ENCODE measurements at regions not wholly inside any gene's neighbourhood (a gene's known extent, or its start where the extent isn't known, plus 50 kb on each side); places are given as distances from the start of the nearest gene placed in this dataset.

DNA sequence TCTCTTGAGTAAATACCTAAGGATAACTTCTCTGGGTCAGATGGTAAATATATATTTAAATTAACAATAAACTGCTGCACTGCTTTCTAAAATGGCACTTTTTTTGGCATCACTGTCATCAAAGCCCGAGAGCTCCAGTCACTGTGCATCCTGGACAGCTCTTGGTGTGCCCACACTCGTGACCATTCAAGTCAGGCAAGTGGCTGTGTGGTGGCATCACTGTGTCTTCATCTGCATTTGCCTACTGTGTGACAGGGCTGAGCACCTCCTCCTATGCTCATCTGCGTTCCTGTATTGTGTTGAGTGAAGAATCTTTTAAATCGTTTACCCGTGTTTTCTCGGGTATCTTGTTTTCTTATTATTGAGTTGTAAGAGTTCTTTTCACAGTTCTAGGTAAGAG, 568.1 kb upstream of the SALL3 start:
- FAIRE-seq, result no peak

More for the DNA sequence above, 568.1 kb upstream of the SALL3 start:
- in situ Hi-C loops (cut with HindIII; ENCODE audit: extremely low pct_ligation_motif_present, low pct_unique_long_range_greater_than_20kb) (no loop called here), intact Hi-C loops (cut with micrococcal nuclease; ENCODE audit: unreplicated experiment) (no loop called here)
- H3K9me3 ChIP-seq (ENCODE audit: low read length), result no peaks in the 10 kb centered on the region
- ATAC-seq (no peak), DNase-seq (ENCODE audit: low spot score) (no peak)
- no peaks in the 10 kb centered on the region for H4K20me1 ChIP-seq (ENCODE audit: insufficient read depth, low read length)
- no TSS peak for BruUV-seq (replicated peaks)
- no peak overlapping the region for H3K9ac ChIP-seq (ENCODE audit: insufficient read depth, low read depth, low read length)
- H3K27ac ChIP-seq (ENCODE audit: extremely low read length, insufficient read depth, low read length), result no peak overlapping the region
- H3K4me1 ChIP-seq (ENCODE audit: insufficient read depth, low read length), result no peaks in the 10 kb centered on the region
- H3K4me3 ChIP-seq (replicated peaks in 1 of 3; ENCODE audit: insufficient read depth in 1 of 3, low read depth in 2 of 3, low read length in 3 of 3), result no peak overlapping the region
- TF ChIP-seq, protein P1, sequence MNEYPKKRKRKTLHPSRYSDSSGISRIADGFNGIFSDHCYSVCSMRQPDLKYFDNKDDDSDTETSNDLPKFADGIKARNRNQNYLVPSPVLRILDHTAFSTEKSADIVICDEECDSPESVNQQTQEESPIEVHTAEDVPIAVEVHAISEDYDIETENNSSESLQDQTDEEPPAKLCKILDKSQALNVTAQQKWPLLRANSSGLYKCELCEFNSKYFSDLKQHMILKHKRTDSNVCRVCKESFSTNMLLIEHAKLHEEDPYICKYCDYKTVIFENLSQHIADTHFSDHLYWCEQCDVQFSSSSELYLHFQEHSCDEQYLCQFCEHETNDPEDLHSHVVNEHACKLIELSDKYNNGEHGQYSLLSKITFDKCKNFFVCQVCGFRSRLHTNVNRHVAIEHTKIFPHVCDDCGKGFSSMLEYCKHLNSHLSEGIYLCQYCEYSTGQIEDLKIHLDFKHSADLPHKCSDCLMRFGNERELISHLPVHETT (CRISPR knock-in tag; conservative IDR thresholded peaks at IDR 0.05), result no peak
- no peak for TF ChIP-seq BORCS8-MEF2B (CRISPR knock-in tag; IDR thresholded peaks at IDR 0.05)
- TF ChIP-seq, protein P2, sequence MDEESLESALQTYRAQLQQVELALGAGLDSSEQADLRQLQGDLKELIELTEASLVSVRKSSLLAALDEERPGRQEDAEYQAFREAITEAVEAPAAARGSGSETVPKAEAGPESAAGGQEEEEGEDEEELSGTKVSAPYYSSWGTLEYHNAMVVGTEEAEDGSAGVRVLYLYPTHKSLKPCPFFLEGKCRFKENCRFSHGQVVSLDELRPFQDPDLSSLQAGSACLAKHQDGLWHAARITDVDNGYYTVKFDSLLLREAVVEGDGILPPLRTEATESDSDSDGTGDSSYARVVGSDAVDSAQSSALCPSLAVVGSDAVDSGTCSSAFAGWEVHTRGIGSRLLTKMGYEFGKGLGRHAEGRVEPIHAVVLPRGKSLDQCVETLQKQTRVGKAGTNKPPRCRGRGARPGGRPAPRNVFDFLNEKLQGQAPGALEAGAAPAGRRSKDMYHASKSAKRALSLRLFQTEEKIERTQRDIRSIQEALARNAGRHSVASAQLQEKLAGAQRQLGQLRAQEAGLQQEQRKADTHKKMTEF (CRISPR knock-in tag; IDR thresholded peaks at IDR 0.05), result no peak
- no peak for TF ChIP-seq FOXP1 (IDR thresholded peaks at IDR 0.05)
- no peak for TF ChIP-seq FOXP1 (CRISPR knock-in tag; IDR thresholded peaks at IDR 0.05)
- no peak for TF ChIP-seq ARID2 (CRISPR knock-in tag; IDR thresholded peaks at IDR 0.05; ENCODE audit: borderline replicate concordance)
- TF ChIP-seq, protein P3, sequence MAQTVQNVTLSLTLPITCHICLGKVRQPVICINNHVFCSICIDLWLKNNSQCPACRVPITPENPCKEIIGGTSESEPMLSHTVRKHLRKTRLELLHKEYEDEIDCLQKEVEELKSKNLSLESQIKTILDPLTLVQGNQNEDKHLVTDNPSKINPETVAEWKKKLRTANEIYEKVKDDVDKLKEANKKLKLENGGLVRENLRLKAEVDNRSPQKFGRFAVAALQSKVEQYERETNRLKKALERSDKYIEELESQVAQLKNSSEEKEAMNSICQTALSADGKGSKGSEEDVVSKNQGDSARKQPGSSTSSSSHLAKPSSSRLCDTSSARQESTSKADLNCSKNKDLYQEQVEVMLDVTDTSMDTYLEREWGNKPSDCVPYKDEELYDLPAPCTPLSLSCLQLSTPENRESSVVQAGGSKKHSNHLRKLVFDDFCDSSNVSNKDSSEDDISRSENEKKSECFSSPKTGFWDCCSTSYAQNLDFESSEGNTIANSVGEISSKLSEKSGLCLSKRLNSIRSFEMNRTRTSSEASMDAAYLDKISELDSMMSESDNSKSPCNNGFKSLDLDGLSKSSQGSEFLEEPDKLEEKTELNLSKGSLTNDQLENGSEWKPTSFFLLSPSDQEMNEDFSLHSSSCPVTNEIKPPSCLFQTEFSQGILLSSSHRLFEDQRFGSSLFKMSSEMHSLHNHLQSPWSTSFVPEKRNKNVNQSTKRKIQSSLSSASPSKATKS (CRISPR knock-in tag; IDR thresholded peaks at IDR 0.05), result no peak
- no peak for TF ChIP-seq PCBP2 (optimal IDR thresholded peaks at IDR 0.05; ENCODE audit: low read depth, low read length, poor library complexity, severe bottlenecking)
- no peak for TF ChIP-seq TBX3 (IDR thresholded peaks at IDR 0.05; ENCODE audit: borderline replicate concordance)
- no peak for TF ChIP-seq JDP2 (CRISPR knock-in tag; IDR thresholded peaks at IDR 0.05; ENCODE audit: borderline replicate concordance)
- no peak for TF ChIP-seq TGIF2 (CRISPR knock-in tag; IDR thresholded peaks at IDR 0.05)
- TF ChIP-seq NR1H2 (CRISPR knock-in tag; IDR thresholded peaks at IDR 0.05; ENCODE audit: borderline replicate concordance, low read depth), result no peak
- no peak for TF ChIP-seq AGO2 (optimal IDR thresholded peaks at IDR 0.05; ENCODE audit: low read depth, low read length)
- no peaks in the 10 kb centered on the region for H3K79me2 ChIP-seq (ENCODE audit: insufficient read depth, low read length)
- 21% methylated on average over 6 of the region's 6 CpGs for WGBS (ENCODE audit: low lambda C conversion rate)
- no peaks in the 10 kb centered on the region for H3K36me3 ChIP-seq (replicated peaks in 1 of 2; ENCODE audit: control insufficient read depth in 1 of 2, insufficient read depth in 2 of 2, low read length in 2 of 2)
- no peak overlapping the region for H2AFZ ChIP-seq (ENCODE audit: low read length)
- H3K27me3 ChIP-seq (ENCODE audit: control insufficient read depth in 1 of 2, insufficient read depth in 2 of 2, low read length in 2 of 2), result peaks cover 0 to 16% of the 10 kb centered on the region in 2 experiments; a peak in 2 of 5 replicates
- ChIA-PET POLR2A (no interaction called here), CTCF (ENCODE audit: low intra/inter-chr PET ratio, low total read pairs) (no interaction called here)
- H3K4me2 ChIP-seq (ENCODE audit: low read depth, low read length), result no peak overlapping the region

All from HepG2 (cell line).